GM12892 (cell line): ENCODE measurements at regions not wholly inside any gene's neighbourhood (a gene's known extent, or its start where the extent isn't known, plus 50 kb on each side); places are given as distances from the start of the nearest gene placed in this dataset.

ENCODE experiments used
- DNase-seq: peaks from one replicate; pipeline ENCODE4 v3.0.0; 2011; ENCODE audit not compliant: insufficient read length
- FAIRE-seq: peaks from 2 replicates; lab custom pipeline; 2011; peaks lifted over from hg19 to GRCh38; lab: Jason Lieb, UNC
- POLR2A ChIP-seq: IDR thresholded peaks from 2 replicates; pipeline ENCODE4 v1.6.1; 2011; ENCODE audit warnings: low read depth, low read length, control low read depth
- POLR2AphosphoS5 ChIP-seq: IDR thresholded peaks from 2 replicates; pipeline ENCODE4 v1.6.1; 2011; ENCODE audit warnings: low read depth, low read length, control low read depth
- TAF1 ChIP-seq: IDR thresholded peaks from 2 replicates; pipeline ENCODE4 v1.6.1; 2011; ENCODE audit warnings: low read depth, mild to moderate bottlenecking, control low read depth, low read length, borderline replicate concordance

GRCh38 chr1:81006502-81006901 lies 794.2 kb upstream of the ADGRL2 start:
- no peak for TF ChIP-seq TAF1
- no peak for TF ChIP-seq POLR2AphosphoS5
- no peak for TF ChIP-seq POLR2A
- FAIRE-seq: no peak
- no peak for DNase-seq

GRCh38 chr1:81004011-81004410 lies 796.7 kb upstream of the ADGRL2 start:
- DNase-seq (no peak), FAIRE-seq (no peak)
- TF ChIP-seq POLR2A (no peak), TAF1 (no peak), POLR2AphosphoS5 (no peak)

GRCh38 chr1:80994934-80995333 lies 805.8 kb upstream of the ADGRL2 start:
- DNase-seq (no peak), FAIRE-seq (no peak)
- TF ChIP-seq TAF1 (no peak), POLR2A (no peak), POLR2AphosphoS5 (no peak)

GRCh38 chr1:80994038-80994437 lies 806.7 kb upstream of the ADGRL2 start:
- DNase-seq (no peak), FAIRE-seq (no peak)
- no peak for TF ChIP-seq POLR2AphosphoS5
- TF ChIP-seq POLR2A: no peak
- TF ChIP-seq TAF1: no peak

GRCh38 chr1:80993154-80993980 lies 807.4 kb upstream of the ADGRL2 start:
- DNase-seq: no peak
- no peak for TF ChIP-seq POLR2A
- TF ChIP-seq TAF1: no peak
- TF ChIP-seq POLR2AphosphoS5: no peak
- FAIRE-seq: no peak

GRCh38 chr1:80989455-80989854 lies 811.3 kb upstream of the ADGRL2 start:
- no peak for FAIRE-seq
- TF ChIP-seq POLR2A (no peak), POLR2AphosphoS5 (no peak), TAF1 (no peak)
- DNase-seq: no peak

- no peak for FAIRE-seq
- no peak for DNase-seq
- TF ChIP-seq POLR2A (no peak), TAF1 (no peak), POLR2AphosphoS5 (no peak)
Observed at GRCh38 chr1:80988926-80989325, 811.8 kb upstream of the ADGRL2 start.

- TF ChIP-seq POLR2A (no peak), POLR2AphosphoS5 (no peak), TAF1 (no peak)
- FAIRE-seq (no peak), DNase-seq (no peak)
Observed at GRCh38 chr1:80987824-80988223, 812.9 kb upstream of the ADGRL2 start.

GRCh38 chr1:80987106-80987505 lies 813.6 kb upstream of the ADGRL2 start:
- FAIRE-seq (no peak), DNase-seq (no peak)
- TF ChIP-seq POLR2AphosphoS5 (no peak), TAF1 (no peak), POLR2A (no peak)

GRCh38 chr1:80982831-80983230 lies 817.9 kb upstream of the ADGRL2 start:
- DNase-seq: no peak
- TF ChIP-seq TAF1 (no peak), POLR2A (no peak), POLR2AphosphoS5 (no peak)
- no peak for FAIRE-seq

GRCh38 chr1:80973101-80973500 lies 827.6 kb upstream of the ADGRL2 start:
- no peak for TF ChIP-seq POLR2AphosphoS5
- no peak for TF ChIP-seq TAF1
- TF ChIP-seq POLR2A: no peak
- no peak for FAIRE-seq
- DNase-seq: no peak

GRCh38 chr1:80966266-80966665 lies 834.5 kb upstream of the ADGRL2 start:
- FAIRE-seq (no peak), DNase-seq (no peak)
- no peak for TF ChIP-seq POLR2A
- TF ChIP-seq POLR2AphosphoS5: no peak
- TF ChIP-seq TAF1: no peak
